Uterus (tissue), 3 donors: ENCODE measurements at regions not wholly inside any gene's neighbourhood (a gene's known extent, or its start where the extent isn't known, plus 50 kb on each side); places are given as distances from the start of the nearest gene placed in this dataset.

Experiments used
- DNase-seq, 2 donors: peaks; one replicate each; pipeline ENCODE4 v3.0.0-alpha.2; 2019 to 2020
- H3K27ac ChIP-seq, 2 donors: fragments of 200-600 bp; sonication (generic); 1 replicate in 1 of 2; 2 replicates in 1 of 2; pipeline ENCODE4 v1.5.1; 2016 to 2018
- H3K27me3 ChIP-seq, 2 donors: fragments of 200-600 bp; sonication (generic); one replicate each; pipeline ENCODE4 v1.5.1; 2018 to 2019; ENCODE audit warnings: control low read depth in 1 of 2
- H3K36me3 ChIP-seq, 2 donors: fragments of 200-600 bp; sonication (generic); one replicate each; pipeline ENCODE4 v1.5.1; 2019; ENCODE audit warnings: control low read depth in 1 of 2
- H3K4me1 ChIP-seq, 2 donors: fragments of 200-600 bp; sonication (generic); one replicate each; pipeline ENCODE4 v1.5.1; 2018 to 2019; ENCODE audit warnings: control low read depth in 1 of 2
- H3K4me3 ChIP-seq, 2 donors: fragments of 200-600 bp; sonication (generic); 1 replicate in 1 of 2; 2 replicates in 1 of 2; pipeline ENCODE4 v1.5.1; 2018 to 2019; ENCODE audit warnings: mild to moderate bottlenecking in 1 of 2
- H3K9me3 ChIP-seq, 2 donors: fragments of 200-600 bp; sonication (generic); one replicate each; pipeline ENCODE4 v1.5.1; 2019; ENCODE audit warnings: control low read depth in 1 of 2
- POLR2A ChIP-seq, 2 donors: fragments of 450-650 bp; IDR thresholded peaks; one replicate each; pipeline ENCODE4 v1.6.1; 2016; ENCODE audit warnings: antibody characterized with exemption in 2 of 2, mild to moderate bottlenecking in 1 of 2, moderate library complexity in 1 of 2
- intact Hi-C: fragments of 100-400 bp; cut with DNase I; formaldehyde crosslinking; loops from one replicate; pipeline ENCODE4 v1.15.1; 2023; ENCODE audit warnings: low total_unique reads
- TF ChIP-seq, protein P1 (sequence below), 4 experiments: fragments of 200-600 bp in 2 of 4; fragments of 450-650 bp in 2 of 4; sonication (generic) in 2 of 4; IDR thresholded peaks; one replicate each; pipeline ENCODE4 v1.5.1; 2016 to 2019; ENCODE audit warnings: antibody characterized with exemption in 4 of 4, mild to moderate bottlenecking in 2 of 4, moderate library complexity in 1 of 4
- donor health status: DM: yes; HTN: yes; CAD: no.

DNA sequence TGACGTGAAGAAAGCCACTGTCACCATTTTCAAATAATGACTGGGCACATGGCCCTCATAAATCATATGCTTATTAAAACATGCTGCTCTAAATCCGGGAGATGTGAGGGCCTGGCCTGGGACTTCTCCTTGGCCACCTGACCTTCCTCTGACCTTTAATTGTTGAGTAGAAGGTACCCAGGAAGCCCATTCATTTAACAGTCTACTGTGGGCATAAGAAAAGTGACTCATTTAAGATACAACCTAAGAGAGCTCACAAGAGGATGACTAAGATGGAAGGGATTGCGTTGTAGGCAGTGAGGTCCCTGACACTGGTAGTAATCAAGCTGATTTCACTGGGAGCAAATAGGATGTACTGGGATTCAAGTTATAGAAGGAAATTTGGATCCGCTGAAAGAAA is 203.4 kb upstream of the GPR26 start:
- Histone ChIP-seq H3K27ac (no peak overlapping the region), H3K9me3 (no peaks in the 10 kb centered on the region), H3K4me3 (no peak overlapping the region), H3K36me3 (no peaks in the 10 kb centered on the region), H3K4me1 (no peaks in the 10 kb centered on the region), H3K27me3 (no peaks in the 10 kb centered on the region)
- no peak for TF ChIP-seq POLR2A (IDR thresholded peaks at IDR 0.05)
- TF ChIP-seq, protein P1, sequence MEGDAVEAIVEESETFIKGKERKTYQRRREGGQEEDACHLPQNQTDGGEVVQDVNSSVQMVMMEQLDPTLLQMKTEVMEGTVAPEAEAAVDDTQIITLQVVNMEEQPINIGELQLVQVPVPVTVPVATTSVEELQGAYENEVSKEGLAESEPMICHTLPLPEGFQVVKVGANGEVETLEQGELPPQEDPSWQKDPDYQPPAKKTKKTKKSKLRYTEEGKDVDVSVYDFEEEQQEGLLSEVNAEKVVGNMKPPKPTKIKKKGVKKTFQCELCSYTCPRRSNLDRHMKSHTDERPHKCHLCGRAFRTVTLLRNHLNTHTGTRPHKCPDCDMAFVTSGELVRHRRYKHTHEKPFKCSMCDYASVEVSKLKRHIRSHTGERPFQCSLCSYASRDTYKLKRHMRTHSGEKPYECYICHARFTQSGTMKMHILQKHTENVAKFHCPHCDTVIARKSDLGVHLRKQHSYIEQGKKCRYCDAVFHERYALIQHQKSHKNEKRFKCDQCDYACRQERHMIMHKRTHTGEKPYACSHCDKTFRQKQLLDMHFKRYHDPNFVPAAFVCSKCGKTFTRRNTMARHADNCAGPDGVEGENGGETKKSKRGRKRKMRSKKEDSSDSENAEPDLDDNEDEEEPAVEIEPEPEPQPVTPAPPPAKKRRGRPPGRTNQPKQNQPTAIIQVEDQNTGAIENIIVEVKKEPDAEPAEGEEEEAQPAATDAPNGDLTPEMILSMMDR (IDR thresholded peaks at IDR 0.05): no peak
- intact Hi-C loops: no loop called here
- DNase-seq: no peak

GRCh38 chr10:123463181-123463580 is 203.0 kb upstream of the GPR26 start:
- intact Hi-C loops: no loop called here
- Histone ChIP-seq H3K4me1 (no peaks in the 10 kb centered on the region), H3K9me3 (no peaks in the 10 kb centered on the region), H3K27ac (no peak overlapping the region), H3K36me3 (no peaks in the 10 kb centered on the region), H3K4me3 (no peak overlapping the region), H3K27me3 (no peaks in the 10 kb centered on the region)
- DNase-seq: no peak
- TF ChIP-seq POLR2A (IDR thresholded peaks at IDR 0.05): no peak
- TF ChIP-seq, protein P1 (IDR thresholded peaks at IDR 0.05): no peak

- Histone ChIP-seq H3K27ac (no peak overlapping the region), H3K36me3 (no peaks in the 10 kb centered on the region), H3K4me3 (no peak overlapping the region), H3K4me1 (no peaks in the 10 kb centered on the region), H3K27me3 (no peaks in the 10 kb centered on the region), H3K9me3 (no peaks in the 10 kb centered on the region)
- TF ChIP-seq POLR2A (IDR thresholded peaks at IDR 0.05): no peak
- TF ChIP-seq, protein P1 (IDR thresholded peaks at IDR 0.05): no peak
- no peak for DNase-seq
- intact Hi-C loops: no loop called here
Observed at GRCh38 chr10:123463698-123464097, 202.5 kb upstream of the GPR26 start.

- no peak overlapping the region for H3K4me3 ChIP-seq
- intact Hi-C loops: no loop called here
Observed at GRCh38 chr10:123464430-123465323, 201.5 kb upstream of the GPR26 start.

More at GRCh38 chr10:123464430-123465323, 201.5 kb upstream of the GPR26 start:
- Histone ChIP-seq H3K9me3 (no peaks in the 10 kb centered on the region), H3K27ac (no peak overlapping the region), H3K36me3 (no peaks in the 10 kb centered on the region), H3K27me3 (no peaks in the 10 kb centered on the region), H3K4me1 (no peaks in the 10 kb centered on the region)
- DNase-seq: no peak
- no peak for TF ChIP-seq POLR2A (IDR thresholded peaks at IDR 0.05)
- TF ChIP-seq, protein P1 (IDR thresholded peaks at IDR 0.05): no peak
